Endothelial cell of umbilical vein (primary cell): ENCODE measurements at regions not wholly inside any gene's neighbourhood (a gene's known extent, or its start where the extent isn't known, plus 50 kb on each side); places are given as distances from the start of the nearest gene placed in this dataset.

ENCODE experiments used
- BruUV-seq: library from RNA; stranded (reverse); fragments of 400-500 nt; replicated peaks from 2 replicates; lab custom pipeline; 2021; lab: Mats Ljungman, UMichigan
- CTCF ChIA-PET: fragments of 300-600, 350-600 bp; sonication (Branson Sonifier 250); formaldehyde crosslinking; loops from one replicate; lab custom pipeline; 2021; ENCODE audit warnings: antibody characterized with exemption, inconsistent platforms; lab: Charles Lee
- POLR2A ChIA-PET: fragments of 300-600, 350-600 bp; sonication (Branson Sonifier 250); formaldehyde crosslinking; loops from one replicate; lab custom pipeline; 2021; ENCODE audit warnings: antibody characterized with exemption, inconsistent platforms; lab: Charles Lee
- DNase-seq: peaks from one replicate; pipeline ENCODE4 v3.0.0-alpha.2; 2011; ENCODE audit warnings: low read depth, low spot score
- FAIRE-seq: peaks from 2 replicates; lab custom pipeline; 2011; peaks lifted over from hg19 to GRCh38; lab: Jason Lieb, UNC
- H2AFZ ChIP-seq: 2 replicates; pipeline ENCODE4 v1.6.0; 2012; ENCODE audit warnings: low read depth, low read length, control low read depth, inconsistent platforms
- H3K27ac ChIP-seq: 2 replicates; pipeline ENCODE4 v1.5.1; 2011; ENCODE audit warnings: low read depth, mild to moderate bottlenecking, control low read depth, low read length, moderate library complexity; ENCODE audit not compliant: insufficient read depth
- H3K27me3 ChIP-seq, 2 experiments: 2 replicates each; pipeline versions ENCODE4 v1.6.0 to v1.6.1; 2011; ENCODE audit warnings: low read length in 2 of 2, mixed read lengths in 1 of 2; ENCODE audit not compliant: control insufficient read depth in 2 of 2, insufficient read depth in 2 of 2
- H3K36me3 ChIP-seq, 2 experiments: 2 replicates in 1 of 2; 3 replicates in 1 of 2; pipeline ENCODE4 v1.5.1; 2011; ENCODE audit warnings: low read length in 2 of 2, mild to moderate bottlenecking in 1 of 2, moderate library complexity in 1 of 2; ENCODE audit not compliant: control insufficient read depth in 2 of 2, insufficient read depth in 2 of 2; ENCODE audit errors: extremely low read depth in 1 of 2
- H3K4me1 ChIP-seq: 3 replicates; pipeline ENCODE4 v1.5.1; 2011; ENCODE audit warnings: mild to moderate bottlenecking, low read length; ENCODE audit not compliant: control insufficient read depth, insufficient read depth; ENCODE audit errors: extremely low read depth
- H3K4me2 ChIP-seq: 2 replicates; pipeline ENCODE4 v1.6.1; 2011; ENCODE audit warnings: low read length, control low read depth, mixed read lengths; ENCODE audit not compliant: insufficient read depth
- H3K4me3 ChIP-seq, 3 experiments: fragments of 200-600 bp in 1 of 3; sonication (generic), shearing (Covaris generic) in 1 of 3; replicated peaks in 1 of 3; 2 replicates each; pipeline ENCODE4 v1.5.1; 2011 to 2016; ENCODE audit warnings: control low read depth in 3 of 3, low read length in 3 of 3, mild to moderate bottlenecking in 2 of 3, inconsistent platforms in 1 of 3, low read depth in 1 of 3, moderate library complexity in 1 of 3; ENCODE audit not compliant: insufficient read depth in 1 of 3
- H3K79me2 ChIP-seq: 2 replicates; pipeline ENCODE4 v1.6.0; 2012; ENCODE audit warnings: low read length, inconsistent platforms; ENCODE audit not compliant: control insufficient read depth, insufficient read depth
- H3K9ac ChIP-seq: replicated peaks from 2 replicates; pipeline ENCODE3; 2011; ENCODE audit warnings: low read length, control low read depth; ENCODE audit not compliant: insufficient read depth; ENCODE audit errors: extremely low read depth
- H3K9me1 ChIP-seq: replicated peaks from 3 replicates; pipeline ENCODE4 v1.6.0; 2011; ENCODE audit warnings: mild to moderate bottlenecking, low read length; ENCODE audit not compliant: control insufficient read depth, insufficient read depth; ENCODE audit errors: extremely low read depth
- H3K9me3 ChIP-seq: replicated peaks from 2 replicates; pipeline ENCODE4 v1.5.1; 2012; ENCODE audit warnings: low read length, inconsistent platforms; ENCODE audit not compliant: control insufficient read depth, insufficient read depth
- H4K20me1 ChIP-seq: replicated peaks from 2 replicates; pipeline ENCODE3; 2011; ENCODE audit warnings: mild to moderate bottlenecking, low read length; ENCODE audit not compliant: control insufficient read depth, insufficient read depth; ENCODE audit errors: extremely low read depth
- CTCF ChIP-seq, 2 donors: IDR thresholded peaks; 1 replicate in 1 of 2; 2 replicates in 1 of 2; pipeline ENCODE4 v1.5.1; 2011; ENCODE audit warnings: low read length in 2 of 2, mild to moderate bottlenecking in 2 of 2, moderate library complexity in 2 of 2, control low read depth in 1 of 2, inconsistent platforms in 1 of 2, low read depth in 1 of 2; ENCODE audit not compliant: insufficient read depth in 1 of 2; ENCODE audit errors: extremely low read depth in 1 of 2
- EZH2 ChIP-seq: IDR thresholded peaks from 2 replicates; pipeline ENCODE4 v1.6.1; 2012; ENCODE audit warnings: borderline replicate concordance, low read depth, mild to moderate bottlenecking, moderate library complexity, low read length, inconsistent platforms; ENCODE audit not compliant: severe bottlenecking
- FOS ChIP-seq: IDR thresholded peaks from 2 replicates; pipeline ENCODE4 v1.6.1; 2011; ENCODE audit warnings: mild to moderate bottlenecking, low read length, moderate library complexity, borderline replicate concordance; ENCODE audit not compliant: insufficient read depth
- GATA2 ChIP-seq: IDR thresholded peaks from 2 replicates; pipeline ENCODE4 v1.7.0; 2011; ENCODE audit warnings: low read depth, mild to moderate bottlenecking, moderate library complexity, mixed read lengths, low read length; ENCODE audit not compliant: insufficient read length, insufficient read depth
- JUN ChIP-seq: IDR thresholded peaks from 2 replicates; pipeline ENCODE4 v1.6.1; 2011; ENCODE audit warnings: borderline replicate concordance, low read depth; ENCODE audit not compliant: insufficient read length, insufficient read depth
- MYC ChIP-seq: IDR thresholded peaks from one replicate; pipeline ENCODE4 v1.6.1; 2011; ENCODE audit warnings: mild to moderate bottlenecking, low read depth, low read length
- POLR2A ChIP-seq: IDR thresholded peaks from 2 replicates; pipeline ENCODE4 v1.6.1; 2012; ENCODE audit warnings: low read depth, mild to moderate bottlenecking, control low read depth, low read length
- POLR2AphosphoS5 ChIP-seq: IDR thresholded peaks from 2 replicates; pipeline ENCODE4 v1.6.1; 2012; ENCODE audit warnings: low read depth, mild to moderate bottlenecking, control low read depth, low read length, moderate library complexity; ENCODE audit not compliant: insufficient read depth
- dilution Hi-C: fragments of 300-500 bp; cut with MboI; formaldehyde crosslinking; loops from one replicate; pipeline ENCODE4 v1.15.0; 2019; ENCODE audit warnings: low sequenced_read_pairs; ENCODE audit not compliant: extremely low pct_ligation_motif_present
- intact Hi-C: fragments of 100-400 bp; cut with micrococcal nuclease; formaldehyde crosslinking; loops from one replicate; pipeline ENCODE4 v1.10.0; 2022
- TF ChIP-seq, protein P1 (sequence below): IDR thresholded peaks from 2 replicates; pipeline ENCODE4 v1.6.1; 2011; ENCODE audit not compliant: insufficient read depth, insufficient read length

GRCh38 chr14:29351996-29352705, 575.5 kb downstream of the PRKD1 start:
- Histone ChIP-seq H3K4me1 (no peaks in the 10 kb centered on the region), H3K27ac (no peak overlapping the region), H3K9me1 (no peaks in the 10 kb centered on the region), H3K27me3 (no peaks in the 10 kb centered on the region), H4K20me1 (no peaks in the 10 kb centered on the region), H3K36me3 (no peaks in the 10 kb centered on the region), H3K9me3 (no peaks in the 10 kb centered on the region), H3K9ac (no peak overlapping the region), H3K79me2 (no peaks in the 10 kb centered on the region), H2AFZ (no peak overlapping the region), H3K4me3 (no peak overlapping the region), H3K4me2 (no peak overlapping the region)
- CTCF ChIA-PET, result no interaction called here
- dilution Hi-C loops, result no loop called here
- intact Hi-C loops, result no loop called here
- TF ChIP-seq FOS (no peak), MYC (no peak), POLR2A (no peak)
- no TSS peak for BruUV-seq
- DNase-seq, result no peak
- POLR2A ChIA-PET, result no interaction called here
- no peak for FAIRE-seq

DNA sequence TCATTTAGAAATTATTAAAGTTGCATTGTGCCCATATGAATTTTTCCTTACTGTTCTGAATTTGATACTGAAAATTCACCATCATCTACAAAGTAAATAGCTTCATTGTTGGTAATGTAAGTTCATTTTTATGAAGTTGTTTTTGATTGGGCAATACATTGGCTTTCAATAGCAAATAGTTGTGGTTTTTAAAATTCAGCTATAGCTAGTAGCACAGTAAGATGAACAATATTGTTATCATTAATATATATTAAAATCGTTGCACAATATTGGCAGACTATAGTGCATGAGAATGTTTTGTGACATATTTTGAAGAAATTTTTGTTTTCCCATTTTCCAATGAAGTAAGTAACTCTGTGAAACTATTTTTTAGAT, 575.0 kb downstream of the PRKD1 start:
- Histone ChIP-seq H3K4me1 (no peaks in the 10 kb centered on the region), H3K4me2 (no peak overlapping the region), H3K4me3 (no peak overlapping the region), H3K79me2 (no peaks in the 10 kb centered on the region), H4K20me1 (no peaks in the 10 kb centered on the region), H2AFZ (no peak overlapping the region), H3K9me1 (no peaks in the 10 kb centered on the region), H3K27me3 (no peaks in the 10 kb centered on the region), H3K9ac (no peak overlapping the region), H3K36me3 (no peaks in the 10 kb centered on the region), H3K9me3 (no peaks in the 10 kb centered on the region), H3K27ac (no peak overlapping the region)
- intact Hi-C loops (no loop called here), dilution Hi-C loops (no loop called here)
- ChIA-PET CTCF (no interaction called here), POLR2A (no interaction called here)
- BruUV-seq, result no TSS peak
- DNase-seq (no peak), FAIRE-seq (no peak)
- TF ChIP-seq FOS, result no peak
- TF ChIP-seq POLR2A, result no peak
- TF ChIP-seq, protein P1, sequence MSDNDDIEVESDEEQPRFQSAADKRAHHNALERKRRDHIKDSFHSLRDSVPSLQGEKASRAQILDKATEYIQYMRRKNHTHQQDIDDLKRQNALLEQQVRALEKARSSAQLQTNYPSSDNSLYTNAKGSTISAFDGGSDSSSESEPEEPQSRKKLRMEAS, result no peak
- TF ChIP-seq CTCF (IDR thresholded peaks at IDR 0.05; ENCODE audit: extremely low read depth in 1 of 2, insufficient read depth in 1 of 2, low read depth in 1 of 2, low read length in 2 of 2), result no peak
- TF ChIP-seq MYC, result no peak
- no peak for TF ChIP-seq JUN
- TF ChIP-seq EZH2, result no peak
- TF ChIP-seq POLR2AphosphoS5, result no peak
- TF ChIP-seq GATA2, result no peak
